ENCODE measurements at regions not wholly inside any gene's neighbourhood (a gene's known extent, or its start where the extent isn't known, plus 50 kb on each side); places are given as distances from the start of the nearest gene placed in this dataset.

DNA sequence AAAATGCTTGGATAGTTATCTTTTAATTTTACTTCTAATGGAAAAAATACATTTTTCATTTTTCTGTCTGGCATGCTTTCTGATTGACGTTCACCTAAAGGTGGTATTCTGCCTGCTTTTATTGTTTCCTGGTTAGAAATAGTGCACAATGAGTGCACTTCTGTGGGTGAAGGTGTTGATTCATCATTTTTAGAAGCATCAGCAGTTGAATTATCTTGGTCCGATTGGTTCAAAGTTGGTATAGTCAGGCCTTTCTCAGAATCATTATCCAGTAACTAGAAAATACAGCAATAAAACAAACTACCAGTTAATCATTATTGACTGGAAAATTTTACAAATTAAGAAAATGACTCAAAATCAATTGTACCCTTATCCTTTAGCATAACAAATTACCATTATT lies 84.5 kb downstream of the STRADB start:
- TF ChIP-seq, protein P1, sequence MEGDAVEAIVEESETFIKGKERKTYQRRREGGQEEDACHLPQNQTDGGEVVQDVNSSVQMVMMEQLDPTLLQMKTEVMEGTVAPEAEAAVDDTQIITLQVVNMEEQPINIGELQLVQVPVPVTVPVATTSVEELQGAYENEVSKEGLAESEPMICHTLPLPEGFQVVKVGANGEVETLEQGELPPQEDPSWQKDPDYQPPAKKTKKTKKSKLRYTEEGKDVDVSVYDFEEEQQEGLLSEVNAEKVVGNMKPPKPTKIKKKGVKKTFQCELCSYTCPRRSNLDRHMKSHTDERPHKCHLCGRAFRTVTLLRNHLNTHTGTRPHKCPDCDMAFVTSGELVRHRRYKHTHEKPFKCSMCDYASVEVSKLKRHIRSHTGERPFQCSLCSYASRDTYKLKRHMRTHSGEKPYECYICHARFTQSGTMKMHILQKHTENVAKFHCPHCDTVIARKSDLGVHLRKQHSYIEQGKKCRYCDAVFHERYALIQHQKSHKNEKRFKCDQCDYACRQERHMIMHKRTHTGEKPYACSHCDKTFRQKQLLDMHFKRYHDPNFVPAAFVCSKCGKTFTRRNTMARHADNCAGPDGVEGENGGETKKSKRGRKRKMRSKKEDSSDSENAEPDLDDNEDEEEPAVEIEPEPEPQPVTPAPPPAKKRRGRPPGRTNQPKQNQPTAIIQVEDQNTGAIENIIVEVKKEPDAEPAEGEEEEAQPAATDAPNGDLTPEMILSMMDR (conservative IDR thresholded peaks at IDR 0.05 in 1 of 2, IDR thresholded peaks at IDR 0.05 in 1 of 2; ENCODE audit: extremely low read depth in 1 of 2, insufficient read depth in 1 of 2, low read depth in 1 of 2, low read length in 2 of 2) = no peak
- TF ChIP-seq EZH2 (IDR thresholded peaks at IDR 0.05; ENCODE audit: borderline replicate concordance, low read length) = no peak
